H9 (cell line): ENCODE measurements at regions not wholly inside any gene's neighbourhood (a gene's known extent, or its start where the extent isn't known, plus 50 kb on each side); places are given as distances from the start of the nearest gene placed in this dataset.

Source experiments
- DNase-seq: peaks from one replicate; pipeline ENCODE4 v3.0.0-alpha.2; 2017
- H2AFZ ChIP-seq: one replicate; pipeline ENCODE4 v1.6.1; 2013; ENCODE audit warnings: mild to moderate bottlenecking, low read length, control low read depth, moderate library complexity
- H2AK5ac ChIP-seq: 2 replicates; pipeline ENCODE4 v1.6.1; 2013; ENCODE audit warnings: low read length, control low read depth, mixed read lengths; ENCODE audit not compliant: insufficient read length
- H2BK120ac ChIP-seq: one replicate; pipeline ENCODE4 v1.6.1; 2013; ENCODE audit warnings: low read depth, mild to moderate bottlenecking, low read length, control low read depth, inconsistent platforms; ENCODE audit not compliant: poor library complexity, severe bottlenecking
- H2BK12ac ChIP-seq: 2 replicates; pipeline ENCODE4 v1.6.1; 2013; ENCODE audit warnings: low read length, control low read depth, mixed read lengths, low read depth; ENCODE audit not compliant: insufficient read length
- H2BK15ac ChIP-seq: 2 replicates; pipeline ENCODE4 v1.6.1; 2013; ENCODE audit warnings: low read depth, low read length, control low read depth
- H2BK20ac ChIP-seq: one replicate; pipeline ENCODE4 v1.6.1; 2013; ENCODE audit warnings: low read depth, mild to moderate bottlenecking, low read length, control low read depth, inconsistent platforms; ENCODE audit not compliant: poor library complexity, severe bottlenecking
- H2BK5ac ChIP-seq: 2 replicates; pipeline ENCODE4 v1.6.1; 2013; ENCODE audit warnings: low read length, control low read depth, mixed read lengths; ENCODE audit not compliant: insufficient read length
- H3K14ac ChIP-seq: 2 replicates; pipeline ENCODE4 v1.6.1; 2013; ENCODE audit warnings: low read length, control low read depth; ENCODE audit not compliant: insufficient read depth
- H3K18ac ChIP-seq: 2 replicates; pipeline ENCODE4 v1.6.1; 2013; ENCODE audit warnings: low read depth, mild to moderate bottlenecking, mixed read lengths, low read length, control low read depth; ENCODE audit not compliant: insufficient read length
- H3K23ac ChIP-seq: 2 replicates; pipeline ENCODE4 v1.6.1; 2013; ENCODE audit warnings: low read length, control low read depth, mixed read lengths, low read depth; ENCODE audit not compliant: insufficient read length
- H3K23me2 ChIP-seq: 2 replicates; pipeline ENCODE4 v1.6.1; 2013; ENCODE audit warnings: low read depth, mild to moderate bottlenecking, mixed read lengths, low read length, control low read depth; ENCODE audit not compliant: insufficient read length, poor library complexity, severe bottlenecking
- H3K27ac ChIP-seq: 2 replicates; pipeline ENCODE4 v1.5.1; 2013; ENCODE audit warnings: low read length, control low read depth, mixed read lengths, low read depth; ENCODE audit not compliant: insufficient read length
- H3K27me3 ChIP-seq: 2 replicates; pipeline ENCODE4 v1.6.1; 2013; ENCODE audit warnings: low read length, control low read depth, inconsistent platforms; ENCODE audit not compliant: insufficient read depth
- H3K4ac ChIP-seq: 2 replicates; pipeline ENCODE4 v1.6.1; 2013; ENCODE audit warnings: low read depth, mild to moderate bottlenecking, control low read depth, inconsistent platforms, low read length, moderate library complexity
- H3K4me1 ChIP-seq: 2 replicates; pipeline ENCODE4 v1.6.1; 2013; ENCODE audit warnings: low read length, control low read depth, inconsistent platforms; ENCODE audit not compliant: insufficient read depth
- H3K4me2 ChIP-seq: 2 replicates; pipeline ENCODE4 v1.6.1; 2013; ENCODE audit warnings: low read length, control low read depth, mixed read lengths; ENCODE audit not compliant: insufficient read length, insufficient read depth
- H3K56ac ChIP-seq: 2 replicates; pipeline ENCODE4 v1.6.1; 2013; ENCODE audit warnings: low read depth, mild to moderate bottlenecking, mixed read lengths, low read length, control low read depth; ENCODE audit not compliant: insufficient read length
- H3K79me1 ChIP-seq: 2 replicates; pipeline ENCODE4 v1.6.1; 2013; ENCODE audit warnings: low read depth, mild to moderate bottlenecking, moderate library complexity, low read length, control low read depth, inconsistent platforms; ENCODE audit not compliant: insufficient read depth, poor library complexity, severe bottlenecking
- H3K79me2 ChIP-seq: 2 replicates; pipeline ENCODE4 v1.6.1; 2013; ENCODE audit warnings: low read length, control low read depth, inconsistent platforms; ENCODE audit not compliant: insufficient read depth
- H3K9ac ChIP-seq: 2 replicates; pipeline ENCODE4 v1.6.1; 2013; ENCODE audit warnings: low read length, control low read depth, mixed read lengths; ENCODE audit not compliant: insufficient read length; ENCODE audit errors: extremely low read depth
- H3K9me3 ChIP-seq: one replicate; pipeline ENCODE4 v1.6.1; 2013; ENCODE audit warnings: low read depth, low read length, inconsistent platforms; ENCODE audit not compliant: control insufficient read depth
- H3T11ph ChIP-seq: one replicate; pipeline ENCODE4 v1.6.1; 2013; ENCODE audit warnings: mild to moderate bottlenecking, low read length, control low read depth, inconsistent platforms
- H4K20me1 ChIP-seq: one replicate; pipeline ENCODE4 v1.6.1; 2013; ENCODE audit not compliant: control insufficient read depth, insufficient read length, insufficient read depth
- H4K5ac ChIP-seq: 2 replicates; pipeline ENCODE4 v1.6.1; 2013; ENCODE audit warnings: low read depth, mild to moderate bottlenecking, mixed read lengths, low read length, control low read depth; ENCODE audit not compliant: insufficient read length
- H4K8ac ChIP-seq: replicated peaks from 2 replicates; pipeline ENCODE4 v1.6.1; 2013; ENCODE audit warnings: low read length, control low read depth, mixed read lengths, low read depth; ENCODE audit not compliant: insufficient read length
- H4K91ac ChIP-seq: 2 replicates; pipeline ENCODE4 v1.6.1; 2013; ENCODE audit warnings: low read depth, mild to moderate bottlenecking, moderate library complexity, mixed read lengths, low read length, control low read depth; ENCODE audit not compliant: insufficient read length
- H3K27ac Mint-ChIP-seq, 3 experiments: 2 replicates in 2 of 3; 3 replicates in 1 of 3; pipeline ENCODE4 v1.8.0; 2020 to 2021; ENCODE audit warnings: mixed read lengths in 3 of 3, mild to moderate bottlenecking in 1 of 3, moderate library complexity in 1 of 3
- H3K27me3 Mint-ChIP-seq: 2 replicates; pipeline ENCODE4 v1.8.0; 2021; ENCODE audit warnings: low read depth, mild to moderate bottlenecking, moderate library complexity, mixed read lengths
- H3K36me3 Mint-ChIP-seq, 3 experiments: 2 replicates in 2 of 3; 3 replicates in 1 of 3; pipeline ENCODE4 v1.8.0; 2020 to 2021; ENCODE audit warnings: low read depth in 3 of 3, mixed read lengths in 3 of 3; ENCODE audit not compliant: insufficient read depth in 1 of 3
- H3K4me1 Mint-ChIP-seq, 2 experiments: 2 replicates each; pipeline ENCODE4 v1.8.0; 2020; ENCODE audit warnings: mixed read lengths in 2 of 2
- H3K4me3 Mint-ChIP-seq, 2 experiments: 2 replicates in 1 of 2; 3 replicates in 1 of 2; pipeline ENCODE4 v1.8.0; 2020 to 2021; ENCODE audit warnings: mild to moderate bottlenecking in 2 of 2, mixed read lengths in 2 of 2, moderate library complexity in 1 of 2
- H3K9me3 Mint-ChIP-seq, 2 experiments: 2 replicates in 1 of 2; 3 replicates in 1 of 2; pipeline ENCODE4 v1.8.0; 2020; ENCODE audit warnings: mild to moderate bottlenecking in 2 of 2, mixed read lengths in 2 of 2, moderate library complexity in 1 of 2
- WGBS: extraction: QIAGEN DNeasy Blood & Tissue Kit; methylation state at CpG from one replicate; pipeline ENCODE4 v1.1.7; 2013; ENCODE audit warnings: missing lambda C conversion rate, low lambda C conversion rate, mixed read lengths; ENCODE audit not compliant: insufficient read length; ENCODE audit errors: extremely low coverage; 5-methylcytosine and 5-hydroxymethylcytosine counted together
- TF ChIP-seq, protein P1 (sequence below): fragments of 200-600 bp; sonication (generic); conservative IDR thresholded peaks from 3 replicates; pipeline ENCODE4 v1.8.0; 2021; ENCODE audit warnings: antibody characterized with exemption, mild to moderate bottlenecking

- Histone ChIP-seq H3K9me3 (no peaks in the 10 kb centered on the region), H3K79me2 (no peaks in the 10 kb centered on the region), H3K14ac (no peak overlapping the region), H2BK120ac (no peak overlapping the region), H3K79me1 (no peaks in the 10 kb centered on the region), H3K4me2 (no peak overlapping the region), H4K20me1 (no peaks in the 10 kb centered on the region), H3K18ac (no peak overlapping the region), H4K8ac (no peak overlapping the region), H2AFZ (no peak overlapping the region), H3K4me1 (no peaks in the 10 kb centered on the region; the same call in 1 of the 2 replicates), H4K91ac (no peak overlapping the region), H3K23me2 (no peaks in the 10 kb centered on the region), H2BK5ac (no peak overlapping the region), H3K27me3 (no peaks in the 10 kb centered on the region), H2BK20ac (no peak overlapping the region), H3K23ac (no peak overlapping the region), H2AK5ac (no peak overlapping the region), H3K4ac (no peak overlapping the region), H2BK15ac (no peak overlapping the region), H3K27ac (no peak overlapping the region), H3T11ph (no peak overlapping the region), H3K56ac (no peak overlapping the region), H3K9ac (no peak overlapping the region), H2BK12ac (no peak overlapping the region), H4K5ac (no peak overlapping the region)
- peaks cover 4 to 6% of the 10 kb centered on the region in 2 experiments; a peak in 1 of 4 replicates for H3K4me1 Mint-ChIP-seq
- no peaks in the 10 kb centered on the region for H3K27me3 Mint-ChIP-seq
- peaks cover 6 to 11% of the 10 kb centered on the region in 2 experiments; a peak in 4 of 5 replicates for H3K9me3 Mint-ChIP-seq
- H3K36me3 Mint-ChIP-seq = peaks cover 0 to 7% (median 0%) of the 10 kb centered on the region in 3 experiments; a peak in 3 of 7 replicates
- no peak for DNase-seq
- H3K4me3 Mint-ChIP-seq = no peak overlapping the region
- TF ChIP-seq, protein P1, sequence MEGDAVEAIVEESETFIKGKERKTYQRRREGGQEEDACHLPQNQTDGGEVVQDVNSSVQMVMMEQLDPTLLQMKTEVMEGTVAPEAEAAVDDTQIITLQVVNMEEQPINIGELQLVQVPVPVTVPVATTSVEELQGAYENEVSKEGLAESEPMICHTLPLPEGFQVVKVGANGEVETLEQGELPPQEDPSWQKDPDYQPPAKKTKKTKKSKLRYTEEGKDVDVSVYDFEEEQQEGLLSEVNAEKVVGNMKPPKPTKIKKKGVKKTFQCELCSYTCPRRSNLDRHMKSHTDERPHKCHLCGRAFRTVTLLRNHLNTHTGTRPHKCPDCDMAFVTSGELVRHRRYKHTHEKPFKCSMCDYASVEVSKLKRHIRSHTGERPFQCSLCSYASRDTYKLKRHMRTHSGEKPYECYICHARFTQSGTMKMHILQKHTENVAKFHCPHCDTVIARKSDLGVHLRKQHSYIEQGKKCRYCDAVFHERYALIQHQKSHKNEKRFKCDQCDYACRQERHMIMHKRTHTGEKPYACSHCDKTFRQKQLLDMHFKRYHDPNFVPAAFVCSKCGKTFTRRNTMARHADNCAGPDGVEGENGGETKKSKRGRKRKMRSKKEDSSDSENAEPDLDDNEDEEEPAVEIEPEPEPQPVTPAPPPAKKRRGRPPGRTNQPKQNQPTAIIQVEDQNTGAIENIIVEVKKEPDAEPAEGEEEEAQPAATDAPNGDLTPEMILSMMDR = no peak
- no CpG with 5 or more reads among the region's 4 CpGs for WGBS
- H3K27ac Mint-ChIP-seq = no peak overlapping the region
Observed at GRCh38 chr2:164288235-164288634, 333.0 kb downstream of the GRB14 start.
